ENCODE measurements at regions not wholly inside any gene's neighbourhood (a gene's known extent, or its start where the extent isn't known, plus 50 kb on each side); places are given as distances from the start of the nearest gene placed in this dataset.

GRCh38 chr5:42216904-42217303, 206.3 kb upstream of the GHR start:
- no peaks in the 10 kb centered on the region for H3K9me3 Mint-ChIP-seq
- H3K27me3 Mint-ChIP-seq (ENCODE audit: low read depth, poor library complexity), result peaks cover 6% of the 10 kb centered on the region
- no peaks in the 10 kb centered on the region for H3K4me1 Mint-ChIP-seq
- no peak for DNase-seq
- no peaks in the 10 kb centered on the region for H3K36me3 Mint-ChIP-seq (ENCODE audit: low read depth)
- TF ChIP-seq CTCF (IDR thresholded peaks at IDR 0.05), result no peak
- no peak overlapping the region for H3K4me3 Mint-ChIP-seq
- H3K27ac Mint-ChIP-seq, result no peak overlapping the region

- Mint-ChIP-seq H3K27me3 (ENCODE audit: low read depth, poor library complexity) (peaks cover 6% of the 10 kb centered on the region), H3K4me1 (no peaks in the 10 kb centered on the region), H3K9me3 (no peaks in the 10 kb centered on the region), H3K36me3 (ENCODE audit: low read depth) (no peaks in the 10 kb centered on the region), H3K4me3 (no peak overlapping the region), H3K27ac (no peak overlapping the region)
- no peak for DNase-seq
- TF ChIP-seq CTCF (IDR thresholded peaks at IDR 0.05), result no peak
These were observed 205.4 kb upstream of the GHR start for GRCh38 chr5:42217791-42218190.

- no peak for DNase-seq
- H3K27ac Mint-ChIP-seq, result no peak overlapping the region
- H3K36me3 Mint-ChIP-seq (ENCODE audit: low read depth), result no peaks in the 10 kb centered on the region
- no peak overlapping the region for H3K4me3 Mint-ChIP-seq
- no peaks in the 10 kb centered on the region for H3K4me1 Mint-ChIP-seq
- no peaks in the 10 kb centered on the region for H3K9me3 Mint-ChIP-seq
- no peak for TF ChIP-seq CTCF (IDR thresholded peaks at IDR 0.05)
- H3K27me3 Mint-ChIP-seq (ENCODE audit: low read depth, poor library complexity), result no peaks in the 10 kb centered on the region
These were observed 198.2 kb upstream of the GHR start for GRCh38 chr5:42225009-42225408.

GRCh38 chr5:42228279-42228678, 195.0 kb upstream of the GHR start:
- no peaks in the 10 kb centered on the region for H3K4me1 Mint-ChIP-seq
- H3K27ac Mint-ChIP-seq, result no peak overlapping the region
- no peak for TF ChIP-seq CTCF (IDR thresholded peaks at IDR 0.05)
- H3K4me3 Mint-ChIP-seq, result no peak overlapping the region
- peaks cover 3% of the 10 kb centered on the region for H3K27me3 Mint-ChIP-seq (ENCODE audit: low read depth, poor library complexity)
- no peaks in the 10 kb centered on the region for H3K36me3 Mint-ChIP-seq (ENCODE audit: low read depth)
- no peak for DNase-seq
- peaks cover 3% of the 10 kb centered on the region for H3K9me3 Mint-ChIP-seq

GRCh38 chr5:42230839-42231238, 192.4 kb upstream of the GHR start:
- Mint-ChIP-seq H3K4me1 (no peaks in the 10 kb centered on the region), H3K4me3 (no peak overlapping the region), H3K27ac (no peak overlapping the region), H3K9me3 (peaks cover 3% of the 10 kb centered on the region), H3K36me3 (ENCODE audit: low read depth) (no peaks in the 10 kb centered on the region), H3K27me3 (ENCODE audit: low read depth, poor library complexity) (peaks cover 3% of the 10 kb centered on the region)
- no peak for DNase-seq
- TF ChIP-seq CTCF (IDR thresholded peaks at IDR 0.05), result no peak

- H3K9me3 Mint-ChIP-seq, result peaks cover 3% of the 10 kb centered on the region
- H3K4me3 Mint-ChIP-seq, result no peak overlapping the region
- H3K36me3 Mint-ChIP-seq (ENCODE audit: low read depth), result no peaks in the 10 kb centered on the region
- DNase-seq, result no peak
- peaks cover 3% of the 10 kb centered on the region for H3K27me3 Mint-ChIP-seq (ENCODE audit: low read depth, poor library complexity)
- no peaks in the 10 kb centered on the region for H3K4me1 Mint-ChIP-seq
- no peak overlapping the region for H3K27ac Mint-ChIP-seq
- no peak for TF ChIP-seq CTCF (IDR thresholded peaks at IDR 0.05)
These were observed 188.0 kb upstream of the GHR start for GRCh38 chr5:42235241-42235640.
